ENCODE measurements at regions not wholly inside any gene's neighbourhood (a gene's known extent, or its start where the extent isn't known, plus 50 kb on each side); places are given as distances from the start of the nearest gene placed in this dataset.

GRCh38 chr16:35841632-35842031 lies 2382.2 kb downstream of the TP53TG3F start:
- no peak overlapping the region for H2BK20ac ChIP-seq (ENCODE audit: low read depth, low read length, poor library complexity, severe bottlenecking)
- no peaks in the 10 kb centered on the region for H3K4me1 Mint-ChIP-seq
- H2AK5ac ChIP-seq (ENCODE audit: insufficient read length, low read length): no peak overlapping the region
- no peak overlapping the region for H3K4me2 ChIP-seq (ENCODE audit: insufficient read depth, insufficient read length, low read length)
- H3K4me1 ChIP-seq (ENCODE audit: insufficient read depth, low read length): no peaks in the 10 kb centered on the region
- H2BK120ac ChIP-seq (ENCODE audit: low read depth, low read length, poor library complexity, severe bottlenecking): no peak overlapping the region
- H3K14ac ChIP-seq (ENCODE audit: insufficient read depth, low read length): no peak overlapping the region
- H4K20me1 ChIP-seq (ENCODE audit: control insufficient read depth, insufficient read depth, insufficient read length): no peaks in the 10 kb centered on the region
- no peak overlapping the region for H3T11ph ChIP-seq (ENCODE audit: low read length)
- H3K18ac ChIP-seq (ENCODE audit: insufficient read length, low read depth, low read length): no peak overlapping the region
- H3K4me3 Mint-ChIP-seq: no peak overlapping the region
- H3K9me3 Mint-ChIP-seq: peaks cover 81 to 82% of the 10 kb centered on the region in 2 experiments
- H3K79me1 ChIP-seq (ENCODE audit: insufficient read depth, low read depth, low read length, poor library complexity, severe bottlenecking): no peaks in the 10 kb centered on the region
- no peak overlapping the region for H4K5ac ChIP-seq (ENCODE audit: insufficient read length, low read depth, low read length)
- H3K79me2 ChIP-seq (ENCODE audit: insufficient read depth, low read length): no peaks in the 10 kb centered on the region
- TF ChIP-seq, protein P1, sequence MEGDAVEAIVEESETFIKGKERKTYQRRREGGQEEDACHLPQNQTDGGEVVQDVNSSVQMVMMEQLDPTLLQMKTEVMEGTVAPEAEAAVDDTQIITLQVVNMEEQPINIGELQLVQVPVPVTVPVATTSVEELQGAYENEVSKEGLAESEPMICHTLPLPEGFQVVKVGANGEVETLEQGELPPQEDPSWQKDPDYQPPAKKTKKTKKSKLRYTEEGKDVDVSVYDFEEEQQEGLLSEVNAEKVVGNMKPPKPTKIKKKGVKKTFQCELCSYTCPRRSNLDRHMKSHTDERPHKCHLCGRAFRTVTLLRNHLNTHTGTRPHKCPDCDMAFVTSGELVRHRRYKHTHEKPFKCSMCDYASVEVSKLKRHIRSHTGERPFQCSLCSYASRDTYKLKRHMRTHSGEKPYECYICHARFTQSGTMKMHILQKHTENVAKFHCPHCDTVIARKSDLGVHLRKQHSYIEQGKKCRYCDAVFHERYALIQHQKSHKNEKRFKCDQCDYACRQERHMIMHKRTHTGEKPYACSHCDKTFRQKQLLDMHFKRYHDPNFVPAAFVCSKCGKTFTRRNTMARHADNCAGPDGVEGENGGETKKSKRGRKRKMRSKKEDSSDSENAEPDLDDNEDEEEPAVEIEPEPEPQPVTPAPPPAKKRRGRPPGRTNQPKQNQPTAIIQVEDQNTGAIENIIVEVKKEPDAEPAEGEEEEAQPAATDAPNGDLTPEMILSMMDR (conservative IDR thresholded peaks at IDR 0.05): no peak
- H2BK12ac ChIP-seq (ENCODE audit: insufficient read length, low read depth, low read length): no peak overlapping the region
- H3K23ac ChIP-seq (ENCODE audit: insufficient read length, low read depth, low read length): no peak overlapping the region
- no peak overlapping the region for H2AFZ ChIP-seq (ENCODE audit: low read length)
- H3K27me3 Mint-ChIP-seq (ENCODE audit: low read depth): no peaks in the 10 kb centered on the region; the same call in 1 of the 2 replicates
- no CpG with 5 or more reads among the region's 3 CpGs for WGBS (ENCODE audit: extremely low coverage, insufficient read length, low lambda C conversion rate)
- no peak overlapping the region for H3K9ac ChIP-seq (ENCODE audit: extremely low read depth, insufficient read length, low read length)
- H3K4ac ChIP-seq (ENCODE audit: low read depth, low read length): no peak overlapping the region
- H2BK15ac ChIP-seq (ENCODE audit: low read depth, low read length): no peak overlapping the region
- DNase-seq: no peak
- H4K91ac ChIP-seq (ENCODE audit: insufficient read length, low read depth, low read length): no peak overlapping the region
- H3K27me3 ChIP-seq (ENCODE audit: insufficient read depth, low read length): no peaks in the 10 kb centered on the region
- no peak overlapping the region for H4K8ac ChIP-seq (replicated peaks; ENCODE audit: insufficient read length, low read depth, low read length)
- no peak overlapping the region for H3K27ac ChIP-seq (ENCODE audit: insufficient read length, low read depth, low read length)
- no peak overlapping the region for H3K56ac ChIP-seq (ENCODE audit: insufficient read length, low read depth, low read length)
- H3K36me3 Mint-ChIP-seq (ENCODE audit: insufficient read depth in 1 of 3, low read depth in 3 of 3): peaks cover 5 to 19% (median 7%) of the 10 kb centered on the region in 3 experiments; a peak in 6 of 7 replicates
- H3K23me2 ChIP-seq (ENCODE audit: insufficient read length, low read depth, low read length, poor library complexity, severe bottlenecking): no peaks in the 10 kb centered on the region
- peaks cover 81% of the 10 kb centered on the region for H3K9me3 ChIP-seq (ENCODE audit: control insufficient read depth, low read depth, low read length)
- H2BK5ac ChIP-seq (ENCODE audit: insufficient read length, low read length): no peak overlapping the region
- no peak overlapping the region for H3K27ac Mint-ChIP-seq

Data from H9 (cell line).